ENCODE measurements at regions not wholly inside any gene's neighbourhood (a gene's known extent, or its start where the extent isn't known, plus 50 kb on each side); places are given as distances from the start of the nearest gene placed in this dataset.

DNA sequence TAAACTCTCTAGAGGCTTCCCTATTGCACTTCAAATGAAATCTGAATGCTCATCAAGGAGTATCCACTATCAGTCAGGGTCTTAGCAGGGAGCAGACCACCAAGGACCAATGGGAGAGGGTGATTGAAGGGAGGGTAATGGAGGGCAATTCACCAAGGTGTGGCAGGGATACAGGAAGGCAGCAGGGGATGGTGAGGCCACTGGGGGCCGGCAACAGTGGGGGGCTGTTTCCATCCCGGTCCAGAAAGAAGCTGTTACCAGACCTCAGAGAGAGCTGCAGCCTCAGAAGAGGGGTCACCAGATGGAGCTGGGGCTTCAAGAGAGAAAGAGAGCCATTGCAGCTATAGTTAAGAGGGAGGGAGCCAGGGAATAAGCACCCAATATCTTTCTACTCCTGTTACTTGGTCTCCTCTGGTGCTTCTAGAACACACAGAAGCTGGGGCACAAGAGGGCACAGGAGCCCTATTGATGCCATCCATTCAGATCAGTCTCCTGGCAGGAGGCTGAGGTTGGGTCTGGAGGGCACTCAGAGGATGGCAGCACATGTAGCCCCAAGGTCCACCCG is 417.6 kb downstream of the PTPRU start:
- ATAC-seq, result no peak
- WGBS, 2 donors (ENCODE audit: low coverage in 1 of 2), result 69 to 90% methylated on average over 2 to 3 of the region's 3 CpGs
- TF ChIP-seq, protein P1, sequence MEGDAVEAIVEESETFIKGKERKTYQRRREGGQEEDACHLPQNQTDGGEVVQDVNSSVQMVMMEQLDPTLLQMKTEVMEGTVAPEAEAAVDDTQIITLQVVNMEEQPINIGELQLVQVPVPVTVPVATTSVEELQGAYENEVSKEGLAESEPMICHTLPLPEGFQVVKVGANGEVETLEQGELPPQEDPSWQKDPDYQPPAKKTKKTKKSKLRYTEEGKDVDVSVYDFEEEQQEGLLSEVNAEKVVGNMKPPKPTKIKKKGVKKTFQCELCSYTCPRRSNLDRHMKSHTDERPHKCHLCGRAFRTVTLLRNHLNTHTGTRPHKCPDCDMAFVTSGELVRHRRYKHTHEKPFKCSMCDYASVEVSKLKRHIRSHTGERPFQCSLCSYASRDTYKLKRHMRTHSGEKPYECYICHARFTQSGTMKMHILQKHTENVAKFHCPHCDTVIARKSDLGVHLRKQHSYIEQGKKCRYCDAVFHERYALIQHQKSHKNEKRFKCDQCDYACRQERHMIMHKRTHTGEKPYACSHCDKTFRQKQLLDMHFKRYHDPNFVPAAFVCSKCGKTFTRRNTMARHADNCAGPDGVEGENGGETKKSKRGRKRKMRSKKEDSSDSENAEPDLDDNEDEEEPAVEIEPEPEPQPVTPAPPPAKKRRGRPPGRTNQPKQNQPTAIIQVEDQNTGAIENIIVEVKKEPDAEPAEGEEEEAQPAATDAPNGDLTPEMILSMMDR (IDR thresholded peaks at IDR 0.05), result no peak
- no peak for TF ChIP-seq EP300 (IDR thresholded peaks at IDR 0.05)
- TF ChIP-seq POLR2A (IDR thresholded peaks at IDR 0.05), result no peak
- TF ChIP-seq POLR2AphosphoS5 (IDR thresholded peaks at IDR 0.05), result no peak
- H3K9me3 ChIP-seq, result peaks cover 0 to 9% (median 0%) of the 10 kb centered on the region in 3 donors
- H3K4me3 ChIP-seq, result no peak overlapping the region
- no peaks in the 10 kb centered on the region for H3K4me1 ChIP-seq
- peaks cover 43% of the 10 kb centered on the region for H3K27me3 ChIP-seq
- H3K27ac ChIP-seq, result no peak overlapping the region
- no peaks in the 10 kb centered on the region for H3K36me3 ChIP-seq

- 55 to 66% methylated on average over 3 to 4 of the region's 5 CpGs for WGBS, 2 donors (ENCODE audit: low coverage in 1 of 2)
- Histone ChIP-seq H3K9me3 (peaks cover 0 to 3% (median 0%) of the 10 kb centered on the region in 3 donors), H3K27ac (no peak overlapping the region), H3K36me3 (no peaks in the 10 kb centered on the region), H3K27me3 (peaks cover 46% of the 10 kb centered on the region), H3K4me1 (no peaks in the 10 kb centered on the region), H3K4me3 (no peak overlapping the region)
- ATAC-seq, result no peak
- TF ChIP-seq, protein P1 (IDR thresholded peaks at IDR 0.05), result no peak
- TF ChIP-seq EP300 (IDR thresholded peaks at IDR 0.05) (no peak), POLR2AphosphoS5 (IDR thresholded peaks at IDR 0.05) (no peak), POLR2A (IDR thresholded peaks at IDR 0.05) (no peak)
Measured at GRCh38 chr1:29653034-29653810, 416.9 kb downstream of the PTPRU start.

DNA sequence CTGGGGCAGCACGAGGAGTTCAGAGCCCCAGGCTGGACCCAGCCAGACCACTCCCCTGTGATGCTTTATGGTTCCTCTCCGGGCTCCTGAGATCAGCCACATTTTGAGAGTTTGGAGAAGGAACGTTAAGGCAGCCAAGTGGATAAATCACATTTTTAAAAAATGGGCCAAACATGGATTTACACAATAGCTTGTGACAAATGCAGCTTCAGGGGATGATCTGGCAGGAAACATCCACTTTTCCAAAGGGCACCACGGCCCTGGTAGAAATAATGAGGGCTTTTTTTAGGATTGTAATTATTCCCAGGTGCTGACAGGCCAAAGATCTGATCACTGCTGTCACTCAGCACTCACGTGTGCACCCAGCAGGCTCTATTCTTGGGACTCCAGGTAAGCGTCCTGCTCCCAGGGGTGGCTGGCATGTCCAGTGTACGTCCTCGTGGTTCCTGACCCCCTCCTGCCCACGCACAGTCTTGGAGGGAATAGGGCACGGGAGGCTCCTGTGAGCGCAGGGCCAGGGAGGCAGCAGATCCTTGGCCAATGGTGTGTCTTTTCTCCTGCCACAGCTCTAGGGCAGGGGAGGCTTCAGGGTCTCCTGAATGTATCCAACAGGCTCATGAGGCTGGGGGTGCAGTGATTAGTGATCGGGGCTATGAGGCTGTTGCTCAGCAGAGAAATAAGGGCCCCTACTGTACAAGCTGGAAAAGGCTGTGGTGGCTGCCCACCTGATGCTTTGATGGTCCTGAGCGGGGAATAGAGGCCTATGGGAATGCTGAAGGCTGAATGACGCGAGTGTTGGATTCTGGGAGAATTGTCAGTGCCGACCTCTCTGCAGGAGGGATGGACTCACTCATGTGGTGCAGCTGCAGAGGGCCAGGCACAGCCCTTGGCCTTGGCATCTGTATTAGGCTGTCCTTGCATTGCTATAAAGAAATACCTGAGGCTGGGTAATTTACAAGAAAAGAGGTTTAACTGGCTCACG is 415.7 kb downstream of the PTPRU start:
- H3K27ac ChIP-seq, result no peak overlapping the region
- no peak for ATAC-seq
- 59 to 71% methylated on average over 9 to 12 of the region's 17 CpGs for WGBS, 2 donors (ENCODE audit: low coverage in 1 of 2)
- no peaks in the 10 kb centered on the region for H3K4me1 ChIP-seq
- TF ChIP-seq POLR2A (IDR thresholded peaks at IDR 0.05), result no peak
- H3K9me3 ChIP-seq, result no peaks in the 10 kb centered on the region
- H3K4me3 ChIP-seq, result no peak overlapping the region
- H3K36me3 ChIP-seq, result no peaks in the 10 kb centered on the region
- peaks cover 58% of the 10 kb centered on the region for H3K27me3 ChIP-seq

- no peak overlapping the region for H3K4me3 ChIP-seq
- ATAC-seq, result no peak
- TF ChIP-seq POLR2A (IDR thresholded peaks at IDR 0.05) (no peak), EP300 (IDR thresholded peaks at IDR 0.05) (no peak), POLR2AphosphoS5 (IDR thresholded peaks at IDR 0.05) (no peak)
- TF ChIP-seq, protein P1 (IDR thresholded peaks at IDR 0.05), result no peak
- H3K27ac ChIP-seq, result no peak overlapping the region
- no peaks in the 10 kb centered on the region for H3K36me3 ChIP-seq
- H3K9me3 ChIP-seq, result no peaks in the 10 kb centered on the region
- no peaks in the 10 kb centered on the region for H3K4me1 ChIP-seq
- peaks cover 60% of the 10 kb centered on the region for H3K27me3 ChIP-seq
Measured at GRCh38 chr1:29651246-29651645, 414.9 kb downstream of the PTPRU start.

DNA sequence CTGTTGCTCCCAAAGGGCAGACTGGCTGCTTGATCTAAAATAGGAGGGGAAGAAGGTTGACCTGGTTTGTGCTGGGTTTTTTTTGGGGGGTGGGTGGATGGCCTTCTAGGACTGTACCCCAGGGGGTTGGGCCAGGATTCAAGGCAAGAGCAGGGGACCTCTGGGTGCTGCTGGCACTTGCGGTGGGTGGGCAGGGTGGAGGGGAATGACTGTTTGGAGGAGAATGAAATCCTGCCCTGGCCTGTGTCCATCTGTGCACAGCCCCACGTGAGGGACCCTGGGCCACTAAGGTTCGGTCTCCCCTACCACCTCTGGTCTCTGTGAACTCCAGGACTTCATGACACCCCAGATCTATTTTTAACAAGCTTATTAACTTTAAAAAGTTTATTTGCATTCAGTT is 414.2 kb downstream of the PTPRU start:
- Histone ChIP-seq H3K27me3 (peaks cover 59% of the 10 kb centered on the region), H3K4me1 (no peaks in the 10 kb centered on the region), H3K9me3 (no peaks in the 10 kb centered on the region), H3K27ac (no peak overlapping the region), H3K4me3 (no peak overlapping the region), H3K36me3 (no peaks in the 10 kb centered on the region)
- 100% methylated on average over 1 of the region's 3 CpGs; no CpG with 5 or more reads in 1 of the 2 donors for WGBS, 2 donors (ENCODE audit: low coverage in 1 of 2)
- ATAC-seq, result no peak
- TF ChIP-seq POLR2A (IDR thresholded peaks at IDR 0.05) (no peak), POLR2AphosphoS5 (IDR thresholded peaks at IDR 0.05) (no peak), EP300 (IDR thresholded peaks at IDR 0.05) (no peak)
- TF ChIP-seq, protein P1 (IDR thresholded peaks at IDR 0.05), result no peak
